ENCODE measurements at regions not wholly inside any gene's neighbourhood (a gene's known extent, or its start where the extent isn't known, plus 50 kb on each side); places are given as distances from the start of the nearest gene placed in this dataset.
A peak's percentile ranks its signal among the peaks of the same experiment; 100 is the strongest.

DNA sequence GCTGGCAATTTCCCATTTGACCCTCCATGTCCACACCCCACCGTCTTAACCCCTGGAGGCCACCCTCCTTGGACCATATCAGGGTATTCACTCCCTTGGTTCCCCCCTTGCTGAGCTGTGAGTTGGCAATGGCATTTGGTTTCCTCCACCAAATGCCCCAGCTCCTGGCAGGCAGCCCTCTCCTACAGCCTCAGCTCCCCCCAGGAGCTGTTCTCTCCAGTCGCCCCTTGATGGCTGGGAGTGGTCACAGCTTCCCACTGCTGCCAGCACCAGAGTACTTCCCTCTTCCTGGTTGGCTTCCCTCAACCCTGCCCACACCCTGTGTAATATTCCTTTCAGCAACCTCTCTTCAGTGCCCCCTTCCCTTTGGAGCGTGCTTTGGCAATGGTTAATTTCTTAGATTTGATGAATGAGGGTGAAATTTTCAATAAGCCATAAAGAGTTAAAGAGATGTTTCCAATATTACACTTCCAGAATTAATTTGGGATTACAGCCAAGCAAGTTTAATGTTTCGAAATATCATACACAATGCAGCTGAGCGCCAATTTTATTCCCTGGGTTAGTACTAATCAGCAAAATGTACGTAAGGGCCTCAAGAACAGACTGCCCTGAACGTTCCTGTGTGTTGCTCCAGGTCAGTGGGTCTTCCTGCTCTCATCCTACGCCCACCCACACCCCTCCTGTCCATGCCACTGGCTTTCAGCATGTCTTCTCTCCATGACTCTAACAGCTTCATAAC is 207.1 kb upstream of the NFE2L3 start:
- no peak overlapping the region for H3K4me3 ChIP-seq (ENCODE audit: low read depth, low read length)
- DNase-seq (ENCODE audit: low read depth): no peak
- TF ChIP-seq CTCF (conservative IDR thresholded peaks at IDR 0.05; ENCODE audit: low read depth, low read length): no peak

GRCh38 chr7:25945608-25946007 is 206.4 kb upstream of the NFE2L3 start:
- DNase-seq (ENCODE audit: low read depth): no peak
- no peak overlapping the region for H3K4me3 ChIP-seq (ENCODE audit: low read depth, low read length)
- TF ChIP-seq CTCF (conservative IDR thresholded peaks at IDR 0.05; ENCODE audit: low read depth, low read length): no peak

DNA sequence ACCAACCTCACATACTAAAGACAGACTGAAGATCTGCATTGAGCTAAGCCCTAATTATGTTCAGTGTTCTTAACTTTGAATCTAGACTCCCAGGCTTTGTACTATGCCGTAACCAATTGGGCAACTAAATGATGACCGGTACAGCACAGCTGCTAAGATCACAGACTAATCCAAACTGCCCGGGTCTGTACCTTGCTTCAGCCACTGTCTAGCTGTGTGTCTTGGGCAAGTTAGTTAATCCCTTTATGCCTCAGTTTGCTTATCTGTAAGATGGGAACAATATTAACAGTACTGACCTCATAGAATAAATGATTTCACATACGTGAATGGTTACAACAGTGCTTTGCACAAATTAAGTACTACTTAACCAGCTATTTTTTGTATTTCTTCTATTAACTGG is 205.8 kb upstream of the NFE2L3 start:
- no peak for DNase-seq (ENCODE audit: low read depth)
- TF ChIP-seq CTCF (conservative IDR thresholded peaks at IDR 0.05; ENCODE audit: low read depth, low read length): no peak
- no peak overlapping the region for H3K4me3 ChIP-seq (ENCODE audit: low read depth, low read length)

GRCh38 chr7:25947669-25948516 is 204.1 kb upstream of the NFE2L3 start:
- H3K4me3 ChIP-seq (ENCODE audit: low read depth, low read length): no peak overlapping the region
- TF ChIP-seq CTCF (conservative IDR thresholded peaks at IDR 0.05; ENCODE audit: low read depth, low read length): no peak
- DNase-seq (ENCODE audit: low read depth): peak; percentile 71

DNA sequence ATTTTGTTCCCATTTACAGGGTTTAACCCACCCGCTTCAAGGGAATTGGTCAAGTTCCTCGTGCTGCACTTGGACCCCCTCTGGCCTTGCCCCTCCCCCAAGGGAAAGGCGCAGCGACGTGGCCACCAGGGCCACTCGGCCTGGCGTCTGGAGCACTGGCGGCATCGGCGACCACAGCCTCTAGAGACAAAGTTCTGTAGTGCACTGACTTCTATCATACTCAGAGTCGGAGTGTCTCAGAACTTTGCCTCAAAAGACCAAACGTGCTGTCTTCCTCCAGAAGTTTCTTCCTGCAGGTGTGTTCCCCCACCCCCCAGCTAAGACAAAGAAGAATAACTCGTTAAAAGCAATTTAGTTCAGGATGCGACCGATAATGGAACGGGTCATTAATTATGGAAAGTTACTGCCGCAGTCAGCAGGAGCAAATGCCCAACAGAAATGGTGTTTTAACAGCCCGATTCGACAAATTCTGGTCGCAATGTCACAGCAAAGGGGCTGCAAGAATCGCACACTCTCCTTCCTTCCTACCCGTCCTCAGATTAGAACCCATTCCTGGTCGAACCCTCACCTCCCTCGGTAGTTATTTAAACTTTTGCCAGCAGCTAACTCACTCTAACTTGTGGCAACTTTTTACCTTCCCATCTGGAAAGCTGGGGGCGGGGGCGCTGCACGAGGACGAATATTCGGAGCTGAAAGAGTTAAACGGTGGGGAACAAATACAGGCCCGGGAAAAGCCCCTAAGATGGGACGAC is 202.1 kb upstream of the NFE2L3 start:
- H3K4me3 ChIP-seq (ENCODE audit: low read depth, low read length): peak overlapping the region; percentile 67
- no peak for DNase-seq (ENCODE audit: low read depth)
- TF ChIP-seq CTCF (conservative IDR thresholded peaks at IDR 0.05; ENCODE audit: low read depth, low read length): no peak

DNA sequence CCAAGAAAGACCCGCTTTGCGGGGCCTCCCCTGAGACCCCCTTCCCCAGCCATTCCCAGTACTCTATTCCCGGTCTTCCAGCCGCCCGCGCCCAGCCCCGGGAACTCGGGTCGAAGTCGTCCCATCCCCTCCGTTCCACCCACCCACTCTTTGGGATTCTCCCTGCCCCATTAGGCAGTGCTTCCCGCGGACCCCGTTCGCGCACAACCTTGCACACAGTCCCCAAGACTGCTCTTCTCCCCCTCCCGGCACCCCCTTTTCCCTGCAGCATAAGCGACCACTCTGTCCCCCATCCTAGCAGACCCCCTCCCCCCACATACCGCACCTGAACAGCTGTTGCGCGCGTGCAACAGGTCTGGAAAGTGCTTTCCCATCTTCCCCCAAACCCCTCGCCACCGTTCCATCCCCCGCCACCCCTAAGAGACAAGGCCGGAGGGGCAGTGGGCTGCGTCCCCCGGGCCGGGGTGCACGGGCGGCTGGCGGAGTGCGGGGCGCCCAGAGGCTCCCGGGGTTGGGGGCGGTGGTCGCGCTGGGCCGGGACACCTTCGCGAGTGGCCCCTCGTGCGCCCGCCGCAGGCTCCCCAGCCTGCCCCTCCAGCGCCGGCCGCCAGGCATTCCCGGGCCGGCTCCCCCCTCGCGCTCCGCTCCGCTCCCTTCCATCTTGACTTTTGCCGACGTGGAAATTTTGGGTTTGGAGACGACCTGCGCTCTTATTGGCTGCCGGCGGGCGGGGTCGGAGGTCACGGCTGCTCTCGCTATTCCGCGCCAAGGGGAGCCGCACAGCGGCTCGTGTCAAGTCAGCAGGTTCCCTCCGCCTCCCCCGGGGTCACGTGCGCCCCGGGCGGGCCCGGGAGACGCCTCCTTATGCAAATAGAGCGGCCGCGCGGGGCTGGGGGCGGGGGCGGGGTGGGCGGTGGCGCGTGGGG is 201.2 kb upstream of the NFE2L3 start:
- peak overlapping the region; percentile 67 for H3K4me3 ChIP-seq (ENCODE audit: low read depth, low read length)
- TF ChIP-seq CTCF (conservative IDR thresholded peaks at IDR 0.05; ENCODE audit: low read depth, low read length): no peak
- DNase-seq (ENCODE audit: low read depth): no peak
